B cell (primary cell): ENCODE measurements at regions not wholly inside any gene's neighbourhood (a gene's known extent, or its start where the extent isn't known, plus 50 kb on each side); places are given as distances from the start of the nearest gene placed in this dataset.

Experiments used
- ATAC-seq: fragments of 200-7000 bp; cut with Tn5 transposase; one replicate; pipeline ENCODE4 v1.10.0; 2021; ENCODE audit warnings: low read depth, mild to moderate bottlenecking, moderate number of reproducible peaks, moderate library complexity
- CTCF ChIA-PET: fragments of 350-600 bp; sonication (Branson Sonifier 250); formaldehyde crosslinking; loops from one replicate; lab custom pipeline; 2021; ENCODE audit warnings: antibody characterized with exemption, inconsistent platforms; lab: Charles Lee
- POLR2A ChIA-PET: fragments of 350-600 bp; sonication (Branson Sonifier 250); formaldehyde crosslinking; loops from one replicate; lab custom pipeline; 2021; ENCODE audit warnings: antibody characterized with exemption; lab: Charles Lee
- DNase-seq: peaks from one replicate; pipeline ENCODE4 v3.0.0; 2013
- H2AFZ ChIP-seq: 2 replicates; pipeline ENCODE4 v1.6.1; 2012; ENCODE audit warnings: mild to moderate bottlenecking, low read depth, low read length; ENCODE audit not compliant: insufficient read depth, poor library complexity, severe bottlenecking
- H3K27ac ChIP-seq, 2 donors: 1 replicate in 1 of 2; 2 replicates in 1 of 2; pipeline ENCODE4 v1.5.1; 2012 to 2013; ENCODE audit warnings: low read length in 2 of 2, mild to moderate bottlenecking in 2 of 2, moderate library complexity in 1 of 2
- H3K27me3 ChIP-seq, 4 experiments: fragments of 200-600 bp in 1 of 4; sonication (generic) in 1 of 4; replicated peaks in 1 of 4; 1 replicate in 2 of 4; 2 replicates in 2 of 4; pipeline versions ENCODE4 v1.6.1 to v1.7.0; 2013 to 2016; ENCODE audit warnings: low read length in 3 of 4, mild to moderate bottlenecking in 2 of 4, mixed read lengths in 1 of 4, moderate library complexity in 1 of 4; ENCODE audit not compliant: insufficient read depth in 4 of 4, control insufficient read depth in 3 of 4; ENCODE audit errors: control extremely low read depth in 1 of 4
- H3K36me3 ChIP-seq, 2 experiments: replicated peaks in 1 of 2; 1 replicate in 1 of 2; 2 replicates in 1 of 2; pipeline versions ENCODE4 v1.6.1 to v1.7.1; 2013; ENCODE audit warnings: low read length in 1 of 2; ENCODE audit not compliant: insufficient read depth in 2 of 2, control insufficient read depth in 1 of 2; ENCODE audit errors: control extremely low read depth in 1 of 2, extremely low read depth in 1 of 2
- H3K4me1 ChIP-seq, 2 donors: fragments of 200-600 bp in 1 of 2; sonication (generic) in 1 of 2; 1 replicate in 1 of 2; 2 replicates in 1 of 2; pipeline versions ENCODE4 v1.5.1 to v1.6.1; 2013 to 2017; ENCODE audit warnings: low read length in 2 of 2; ENCODE audit not compliant: control insufficient read depth in 2 of 2, insufficient read depth in 2 of 2
- H3K4me2 ChIP-seq: replicated peaks from 2 replicates; pipeline ENCODE3; 2012; ENCODE audit warnings: mild to moderate bottlenecking, low read depth, low read length; ENCODE audit not compliant: poor library complexity, severe bottlenecking
- H3K4me3 ChIP-seq, 5 experiments: fragments of 200-600 bp in 1 of 5; sonication (generic) in 1 of 5; 1 replicate in 3 of 5; 2 replicates in 2 of 5; pipeline versions ENCODE4 v1.5.1 to v1.7.0; 2011 to 2016; ENCODE audit warnings: low read length in 4 of 5, mild to moderate bottlenecking in 4 of 5, low read depth in 2 of 5, control low read depth in 1 of 5, moderate library complexity in 1 of 5; ENCODE audit not compliant: insufficient read depth in 1 of 5; ENCODE audit errors: control extremely low read depth in 1 of 5, extremely low read depth in 1 of 5
- H3K79me2 ChIP-seq: fragments of 200-600 bp; sonication (generic); one replicate; pipeline ENCODE4 v1.6.0; 2016; ENCODE audit warnings: low read length; ENCODE audit not compliant: control insufficient read depth, insufficient read depth
- H3K9ac ChIP-seq: fragments of 200-600 bp; sonication (generic); 2 replicates; pipeline ENCODE4 v1.6.1; 2017; ENCODE audit warnings: mild to moderate bottlenecking, low read length, moderate library complexity
- H3K9me3 ChIP-seq, 3 donors: one replicate each; pipeline versions ENCODE4 v1.6.1 to v1.7.1; 2013; ENCODE audit warnings: low read length in 2 of 3; ENCODE audit not compliant: control insufficient read depth in 2 of 3, insufficient read depth in 1 of 3; ENCODE audit errors: control extremely low read depth in 1 of 3
- H4K20me1 ChIP-seq: 2 replicates; pipeline ENCODE4 v1.6.0; 2012; ENCODE audit warnings: mild to moderate bottlenecking, low read length; ENCODE audit not compliant: insufficient read depth, control insufficient read depth, poor library complexity, severe bottlenecking
- H3K27ac Mint-ChIP-seq: one replicate; pipeline ENCODE4 v1.8.0; 2021; ENCODE audit warnings: mixed read lengths
- H3K27me3 Mint-ChIP-seq: one replicate; pipeline ENCODE4 v1.8.0; 2021; ENCODE audit warnings: mixed read lengths
- H3K4me1 Mint-ChIP-seq: one replicate; pipeline ENCODE4 v1.8.0; 2021; ENCODE audit warnings: mixed read lengths
- H3K4me3 Mint-ChIP-seq: one replicate; pipeline ENCODE4 v1.8.0; 2021; ENCODE audit warnings: mixed read lengths
- H3K9me3 Mint-ChIP-seq: one replicate; pipeline ENCODE4 v1.8.0; 2022; ENCODE audit warnings: mixed read lengths; ENCODE audit not compliant: insufficient read depth
- EZH2 ChIP-seq: IDR thresholded peaks from 2 replicates; pipeline ENCODE4 v1.6.1; 2012; ENCODE audit warnings: borderline replicate concordance, low read depth, mild to moderate bottlenecking, moderate library complexity, low read length; ENCODE audit not compliant: insufficient read depth, poor library complexity, severe bottlenecking
- WGBS: methylation state at CpG from one replicate; pipeline ENCODE4 v1.1.5; 2013; ENCODE audit warnings: missing lambda C conversion rate; ENCODE audit not compliant: insufficient coverage; 5-methylcytosine and 5-hydroxymethylcytosine counted together
- intact Hi-C: fragments of 100-400 bp; cut with micrococcal nuclease; formaldehyde crosslinking; loops from one replicate; pipeline ENCODE4 v1.10.0; 2022
- TF ChIP-seq, protein P1 (sequence below): fragments of 200-600 bp; IDR thresholded peaks from one replicate; pipeline ENCODE4 v1.8.0; 2022; ENCODE audit warnings: antibody characterized with exemption, mild to moderate bottlenecking

DNA sequence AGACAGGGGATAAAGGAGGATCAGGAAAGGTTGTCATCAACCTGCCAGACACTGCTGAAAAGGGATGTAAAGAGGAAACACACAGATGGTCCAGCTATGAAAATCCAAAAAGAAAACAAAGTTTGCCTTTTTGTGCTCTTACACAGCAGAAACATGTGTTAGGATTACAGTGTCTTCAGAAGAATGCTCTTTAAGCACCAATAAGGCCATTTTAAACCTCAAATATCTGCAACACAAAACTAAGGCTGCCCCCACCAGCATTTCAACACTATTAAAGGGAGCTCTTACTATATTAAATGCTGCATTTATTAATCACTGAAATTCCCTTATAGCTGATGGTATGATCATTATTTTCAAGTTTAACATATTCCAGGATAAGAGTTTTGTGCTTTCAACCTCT is 922.5 kb downstream of the NLGN4Y start:
- Histone ChIP-seq H3K9me3 (no peaks in the 10 kb centered on the region), H3K4me3 (no peak overlapping the region), H3K4me2 (no peak overlapping the region), H3K4me1 (no peaks in the 10 kb centered on the region), H4K20me1 (no peaks in the 10 kb centered on the region), H3K79me2 (no peaks in the 10 kb centered on the region), H3K27ac (no peak overlapping the region), H3K9ac (no peak overlapping the region), H2AFZ (no peak overlapping the region), H3K27me3 (no peaks in the 10 kb centered on the region), H3K36me3 (no peaks in the 10 kb centered on the region)
- no peak for DNase-seq
- H3K27ac Mint-ChIP-seq: no peak overlapping the region
- no peak overlapping the region for H3K4me3 Mint-ChIP-seq
- TF ChIP-seq, protein P1, sequence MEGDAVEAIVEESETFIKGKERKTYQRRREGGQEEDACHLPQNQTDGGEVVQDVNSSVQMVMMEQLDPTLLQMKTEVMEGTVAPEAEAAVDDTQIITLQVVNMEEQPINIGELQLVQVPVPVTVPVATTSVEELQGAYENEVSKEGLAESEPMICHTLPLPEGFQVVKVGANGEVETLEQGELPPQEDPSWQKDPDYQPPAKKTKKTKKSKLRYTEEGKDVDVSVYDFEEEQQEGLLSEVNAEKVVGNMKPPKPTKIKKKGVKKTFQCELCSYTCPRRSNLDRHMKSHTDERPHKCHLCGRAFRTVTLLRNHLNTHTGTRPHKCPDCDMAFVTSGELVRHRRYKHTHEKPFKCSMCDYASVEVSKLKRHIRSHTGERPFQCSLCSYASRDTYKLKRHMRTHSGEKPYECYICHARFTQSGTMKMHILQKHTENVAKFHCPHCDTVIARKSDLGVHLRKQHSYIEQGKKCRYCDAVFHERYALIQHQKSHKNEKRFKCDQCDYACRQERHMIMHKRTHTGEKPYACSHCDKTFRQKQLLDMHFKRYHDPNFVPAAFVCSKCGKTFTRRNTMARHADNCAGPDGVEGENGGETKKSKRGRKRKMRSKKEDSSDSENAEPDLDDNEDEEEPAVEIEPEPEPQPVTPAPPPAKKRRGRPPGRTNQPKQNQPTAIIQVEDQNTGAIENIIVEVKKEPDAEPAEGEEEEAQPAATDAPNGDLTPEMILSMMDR: no peak
- TF ChIP-seq EZH2: no peak
- POLR2A ChIA-PET: no interaction called here
- CTCF ChIA-PET: no interaction called here
- ATAC-seq: no peak
- H3K27me3 Mint-ChIP-seq: no peaks in the 10 kb centered on the region
- intact Hi-C loops: no loop called here
- no peaks in the 10 kb centered on the region for H3K4me1 Mint-ChIP-seq
- H3K9me3 Mint-ChIP-seq: no peaks in the 10 kb centered on the region

DNA sequence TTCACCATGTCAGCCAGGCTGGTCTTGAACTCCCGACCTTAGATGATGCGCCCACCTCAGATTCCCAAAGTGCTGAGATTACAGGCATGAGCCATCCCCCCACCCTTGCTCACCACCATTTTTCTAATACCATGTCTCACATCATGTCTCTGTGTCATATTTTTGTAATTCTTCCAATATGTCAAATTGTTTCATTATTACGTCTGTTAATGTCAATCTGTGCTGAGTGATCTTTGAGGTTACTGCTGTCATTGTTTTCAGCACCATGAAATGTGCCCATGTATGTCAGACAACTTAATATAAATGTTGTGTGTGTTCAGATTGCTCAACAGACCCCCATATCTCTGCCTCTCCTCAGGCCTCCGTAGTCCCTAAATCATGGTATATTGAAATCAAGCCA is 923.6 kb downstream of the NLGN4Y start:
- no peaks in the 10 kb centered on the region for H3K9me3 Mint-ChIP-seq
- no peak overlapping the region for H3K27ac ChIP-seq
- TF ChIP-seq, protein P1: no peak
- TF ChIP-seq EZH2: no peak
- POLR2A ChIA-PET: no interaction called here
- no peak for ATAC-seq
- no peaks in the 10 kb centered on the region for H3K36me3 ChIP-seq
- DNase-seq: no peak
- no peaks in the 10 kb centered on the region for H3K27me3 ChIP-seq
- no peak overlapping the region for H2AFZ ChIP-seq
- no peak overlapping the region for H3K9ac ChIP-seq
- no peaks in the 10 kb centered on the region for H3K4me1 Mint-ChIP-seq
- H3K27me3 Mint-ChIP-seq: no peaks in the 10 kb centered on the region
- no peaks in the 10 kb centered on the region for H3K9me3 ChIP-seq
- CTCF ChIA-PET: no interaction called here
- intact Hi-C loops: no loop called here
- no peak overlapping the region for H3K4me3 ChIP-seq
- no peaks in the 10 kb centered on the region for H3K4me1 ChIP-seq
- no peaks in the 10 kb centered on the region for H3K79me2 ChIP-seq
- no peak overlapping the region for H3K4me3 Mint-ChIP-seq
- 90% methylated on average over 2 of the region's 4 CpGs for WGBS
- no peak overlapping the region for H3K27ac Mint-ChIP-seq
- H3K4me2 ChIP-seq: no peak overlapping the region
- H4K20me1 ChIP-seq: no peaks in the 10 kb centered on the region
